CD4-positive, alpha-beta T cell treated with Interleukin-15 for 1 hour (primary cell): ENCODE measurements at regions not wholly inside any gene's neighbourhood (a gene's known extent, or its start where the extent isn't known, plus 50 kb on each side); places are given as distances from the start of the nearest gene placed in this dataset.
"Not testable (repeated sequence)": the region's sequence is repeated elsewhere in the genome, so short reads cannot be mapped to it uniquely, and the experiment has no call there.

Source experiments
- DNase-seq: peaks from one replicate; pipeline ENCODE4 v3.0.0-alpha.2; 2020

DNA sequence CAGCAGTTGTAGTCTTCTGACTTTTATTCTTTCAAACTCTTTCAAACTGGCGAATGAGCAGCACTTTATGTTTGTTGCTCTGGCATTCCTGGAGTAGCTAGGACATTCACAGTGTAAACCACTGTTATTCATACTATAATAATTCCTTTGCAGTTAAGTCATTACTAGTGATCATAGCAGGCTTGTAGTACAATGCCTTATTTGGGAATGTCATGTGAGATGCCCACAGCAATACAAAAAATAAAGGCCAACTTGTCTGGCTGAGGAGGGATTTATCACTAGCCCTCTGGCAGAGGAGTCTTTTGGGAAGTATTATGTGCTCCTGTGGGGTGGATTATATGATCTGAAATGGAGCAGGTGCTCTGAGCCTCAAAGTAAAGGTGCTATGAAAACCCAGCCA, 197.2 kb downstream of the VGLL3 start:
- DNase-seq: no peak

DNA sequence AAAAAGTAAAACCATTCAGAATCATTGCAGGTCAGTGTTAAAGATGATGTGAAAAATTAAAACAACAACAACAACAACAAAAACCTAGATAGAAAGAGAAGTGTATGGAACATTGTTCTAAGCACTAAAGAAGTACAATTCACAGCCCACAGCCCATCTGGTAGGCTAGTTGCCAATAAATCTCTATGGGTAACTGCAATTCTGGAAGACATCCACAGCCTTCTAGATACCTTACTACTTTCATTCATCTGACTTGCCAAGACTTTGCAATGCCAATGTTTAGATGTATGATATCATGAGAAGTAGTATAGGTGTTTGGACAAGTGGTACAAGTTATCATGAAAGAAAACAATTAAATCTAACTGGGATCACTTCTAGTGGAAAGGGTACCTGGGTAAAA, 198.6 kb downstream of the VGLL3 start:
- no peak for DNase-seq

DNA sequence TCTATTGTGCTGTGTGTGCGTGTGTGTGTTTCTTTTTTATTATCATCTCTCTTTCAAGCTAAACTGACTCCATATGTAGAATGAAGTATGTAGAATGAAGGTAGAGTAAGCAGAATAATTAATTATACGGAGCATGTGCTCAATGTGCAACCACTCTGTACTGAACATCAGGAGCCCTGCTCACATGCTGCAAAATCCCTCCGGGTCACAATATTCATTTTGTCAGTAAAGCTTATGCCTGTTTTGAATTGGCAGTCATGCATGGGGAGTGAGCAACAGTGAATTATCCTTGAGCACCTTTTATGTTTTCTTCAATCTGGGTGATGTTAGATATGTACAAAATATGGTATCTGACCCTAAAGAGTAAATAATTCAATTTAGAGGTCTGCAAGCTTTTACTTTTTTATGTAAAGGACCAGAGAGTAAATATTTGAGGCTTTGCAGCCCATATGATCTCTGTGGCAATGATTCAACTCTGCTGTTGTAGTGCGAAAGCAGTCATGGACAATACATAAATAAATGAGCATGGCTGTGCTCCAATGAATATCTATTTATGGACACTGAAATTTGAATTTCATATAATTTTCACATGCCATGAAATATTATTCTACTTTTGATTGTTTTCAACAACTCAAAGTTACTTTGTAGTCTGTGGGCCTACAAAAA, 199.9 kb downstream of the VGLL3 start:
- no peak for DNase-seq

DNA sequence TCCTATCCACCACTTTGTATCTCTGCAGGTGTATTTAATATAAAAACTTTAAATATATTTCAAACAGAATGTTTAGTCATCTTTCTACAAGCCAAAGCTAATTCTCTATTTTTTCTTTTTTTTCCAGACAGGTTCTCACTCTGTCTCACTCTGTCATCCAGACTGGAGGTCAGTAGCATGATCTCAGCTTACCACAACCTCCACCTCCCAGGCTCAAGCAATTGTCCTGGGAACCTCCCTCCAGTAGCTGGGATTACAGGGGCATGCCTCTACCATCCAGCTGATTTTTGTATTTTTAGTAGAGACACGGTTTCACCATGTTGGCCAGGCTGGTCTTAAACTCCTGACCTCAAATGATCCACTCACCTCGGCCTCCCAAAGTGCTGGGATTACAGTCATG, 202.6 kb downstream of the VGLL3 start:
- DNase-seq: no peak

DNA sequence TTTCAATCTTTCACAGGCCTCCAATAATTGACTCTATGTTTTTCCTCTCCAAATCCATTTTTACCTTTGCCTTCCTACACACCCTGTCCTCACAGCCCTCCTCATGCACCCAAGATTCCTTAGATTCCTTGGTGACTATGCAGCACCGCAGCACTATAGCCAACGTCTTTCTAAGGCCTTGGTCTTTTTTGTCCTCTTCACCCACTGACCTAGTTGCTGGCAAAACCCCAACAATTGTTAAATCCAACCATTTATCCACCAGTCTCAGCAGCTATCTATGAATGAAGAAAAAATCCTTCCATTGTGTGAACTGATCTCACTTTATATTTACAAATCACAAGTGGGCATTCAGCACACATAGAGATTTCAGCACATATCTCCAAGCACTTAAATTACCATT, 203.9 kb downstream of the VGLL3 start:
- no peak for DNase-seq

DNA sequence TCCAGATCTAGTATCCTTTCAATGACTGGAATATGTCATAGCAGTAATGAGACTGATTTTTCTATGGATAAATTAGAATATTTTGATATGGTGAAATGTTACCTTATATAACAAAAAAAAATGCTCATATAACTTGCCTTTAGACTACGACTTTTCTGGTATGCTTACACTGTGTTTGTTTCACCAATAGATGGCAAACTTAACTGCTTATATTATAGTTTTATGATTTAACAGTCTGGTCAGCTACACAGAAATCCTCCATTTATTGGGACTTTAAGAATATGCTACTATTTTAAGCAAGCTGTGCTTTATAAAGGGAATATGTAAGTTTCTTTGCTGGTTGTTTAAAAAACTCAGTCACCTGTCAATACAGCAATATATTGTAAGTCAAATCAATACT, 205.6 kb downstream of the VGLL3 start:
- no peak for DNase-seq

DNA sequence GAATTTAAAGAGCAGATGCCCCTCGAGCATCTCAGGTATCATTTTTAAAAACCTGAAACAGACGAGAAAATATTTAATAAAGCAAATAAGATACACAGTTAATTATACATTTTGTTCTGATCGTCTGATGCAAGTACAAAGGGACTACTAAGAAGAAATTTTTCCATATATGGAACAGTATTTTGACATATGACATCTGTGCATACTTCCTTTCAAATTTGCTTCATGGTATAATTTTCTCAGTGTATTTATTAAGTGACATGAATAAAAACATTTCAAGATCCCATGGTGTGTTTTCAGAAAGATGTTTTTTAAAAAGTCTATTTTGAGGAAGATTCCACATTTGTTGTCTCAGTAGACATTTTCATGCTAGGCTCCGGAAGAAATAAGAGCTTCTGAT, 208.1 kb downstream of the VGLL3 start:
- DNase-seq: no peak

DNA sequence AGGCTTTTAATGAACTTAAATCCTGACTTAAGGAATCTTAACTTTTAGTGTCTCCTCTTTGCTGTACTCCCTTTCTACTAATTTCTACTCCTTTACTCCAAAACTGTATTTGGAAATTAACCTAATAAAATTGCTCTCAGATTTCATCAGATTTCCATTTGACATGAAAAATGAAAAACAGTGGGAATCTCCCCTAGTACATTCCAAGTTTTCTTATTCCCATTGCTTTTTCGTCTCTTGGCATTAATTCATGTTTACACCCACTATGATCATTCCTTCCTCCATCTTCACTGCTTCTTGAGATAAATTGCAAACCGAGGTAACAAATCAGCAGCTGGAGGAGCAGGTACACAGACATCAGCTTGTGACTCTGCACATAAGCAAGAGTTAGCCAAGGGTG, 208.7 kb downstream of the VGLL3 start:
- DNase-seq: no peak

DNA sequence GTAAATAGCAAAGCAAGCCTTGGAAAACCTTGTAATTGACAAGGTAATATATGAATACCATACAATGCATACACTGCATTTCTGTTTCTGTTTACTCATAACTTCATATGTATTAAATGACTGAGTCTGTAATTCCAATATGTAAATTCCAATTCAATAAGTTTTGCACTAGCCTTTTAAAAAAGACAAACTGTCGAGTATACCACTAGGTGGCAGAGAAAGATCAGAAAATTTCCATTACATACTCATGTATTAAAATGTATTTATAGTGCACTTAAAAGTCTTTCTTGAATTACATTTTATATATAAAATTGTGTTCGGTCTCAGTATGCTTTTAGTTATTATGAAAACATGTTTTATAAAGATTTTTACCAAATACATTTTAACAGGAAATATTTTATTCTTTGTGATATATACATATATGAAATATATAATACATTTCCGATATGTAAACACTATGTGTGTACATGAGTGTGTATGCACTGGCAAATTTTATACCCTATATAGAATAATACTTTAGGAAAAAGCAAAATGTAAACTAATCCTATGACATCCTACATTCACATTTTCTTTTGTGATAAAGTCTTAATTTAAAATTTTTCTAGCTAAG, 216.8 kb downstream of the VGLL3 start:
- no peak for DNase-seq

DNA sequence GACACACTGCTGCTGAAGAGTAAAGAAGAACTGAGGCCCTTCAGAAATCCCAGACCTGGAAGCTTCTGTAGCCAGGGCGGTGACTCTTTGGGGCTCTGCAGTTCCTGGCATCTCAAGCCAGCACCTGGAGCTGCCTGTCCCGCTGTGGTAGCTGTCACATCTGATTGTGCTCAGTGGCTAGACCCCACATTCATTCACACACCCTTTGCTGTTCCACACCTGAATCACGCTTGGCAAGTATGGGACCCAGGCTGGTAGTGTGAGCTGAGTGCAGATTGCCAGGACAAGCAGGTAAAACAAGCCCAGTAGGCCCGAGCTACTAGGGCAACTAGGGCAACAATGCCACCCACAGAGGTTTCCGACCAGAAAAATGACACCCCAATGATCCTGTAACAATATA, 218.2 kb downstream of the VGLL3 start:
- DNase-seq: no peak

DNA sequence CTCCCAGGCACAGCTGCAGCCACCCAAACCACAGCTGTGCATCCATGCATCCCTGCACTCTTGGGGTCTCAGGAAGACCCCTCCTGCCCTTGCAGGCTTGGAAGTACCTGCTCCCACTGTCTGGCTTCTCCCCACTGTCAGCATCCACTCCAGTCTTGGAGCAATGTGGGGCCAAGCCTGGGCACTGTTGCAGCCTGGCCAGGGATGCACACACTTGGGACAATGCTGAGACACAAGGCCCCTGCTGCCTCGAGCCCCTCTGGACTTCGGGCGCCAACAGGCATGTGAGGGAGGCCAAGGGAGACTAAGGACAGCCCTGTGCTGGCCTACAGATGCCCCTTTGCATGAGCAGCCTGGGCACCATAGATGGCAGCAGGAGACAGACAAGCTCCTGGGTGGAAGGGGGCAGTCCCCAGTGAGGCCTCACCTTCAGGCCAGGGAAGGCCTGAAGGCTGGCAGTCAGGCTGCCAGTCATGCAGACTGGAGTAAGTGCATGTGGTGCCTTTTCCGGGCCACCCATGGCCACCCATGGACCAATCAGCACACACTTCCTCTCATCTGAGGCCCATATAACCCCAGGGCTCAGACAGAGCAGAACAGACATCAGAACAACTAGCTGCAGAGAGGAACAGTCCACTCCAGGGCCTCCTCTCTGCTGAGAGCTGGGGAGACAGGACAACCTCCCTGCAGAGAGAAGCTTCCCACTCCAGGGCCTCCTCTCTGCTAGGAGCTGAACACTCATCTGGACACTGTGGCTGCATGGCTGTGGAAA, 219.0 kb downstream of the VGLL3 start:
- no peak for DNase-seq

DNA sequence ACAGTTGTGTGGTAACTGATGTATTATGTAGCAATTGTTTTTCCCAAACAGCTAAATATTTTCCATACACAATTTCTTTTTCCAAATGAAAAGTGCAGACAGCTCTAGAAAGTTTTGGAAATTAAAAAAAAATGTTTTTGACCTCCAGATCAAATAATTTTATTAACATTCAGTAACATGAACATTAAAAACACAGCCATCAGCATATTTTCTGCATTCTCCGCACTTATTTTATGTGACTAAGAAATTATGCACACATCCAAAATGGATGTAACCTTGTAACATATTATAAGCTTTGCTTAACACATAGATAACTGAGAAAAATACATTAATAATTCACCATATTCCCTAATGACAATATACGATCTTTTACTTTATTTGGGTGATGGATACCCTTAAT, 224.6 kb downstream of the VGLL3 start:
- no peak for DNase-seq

DNA sequence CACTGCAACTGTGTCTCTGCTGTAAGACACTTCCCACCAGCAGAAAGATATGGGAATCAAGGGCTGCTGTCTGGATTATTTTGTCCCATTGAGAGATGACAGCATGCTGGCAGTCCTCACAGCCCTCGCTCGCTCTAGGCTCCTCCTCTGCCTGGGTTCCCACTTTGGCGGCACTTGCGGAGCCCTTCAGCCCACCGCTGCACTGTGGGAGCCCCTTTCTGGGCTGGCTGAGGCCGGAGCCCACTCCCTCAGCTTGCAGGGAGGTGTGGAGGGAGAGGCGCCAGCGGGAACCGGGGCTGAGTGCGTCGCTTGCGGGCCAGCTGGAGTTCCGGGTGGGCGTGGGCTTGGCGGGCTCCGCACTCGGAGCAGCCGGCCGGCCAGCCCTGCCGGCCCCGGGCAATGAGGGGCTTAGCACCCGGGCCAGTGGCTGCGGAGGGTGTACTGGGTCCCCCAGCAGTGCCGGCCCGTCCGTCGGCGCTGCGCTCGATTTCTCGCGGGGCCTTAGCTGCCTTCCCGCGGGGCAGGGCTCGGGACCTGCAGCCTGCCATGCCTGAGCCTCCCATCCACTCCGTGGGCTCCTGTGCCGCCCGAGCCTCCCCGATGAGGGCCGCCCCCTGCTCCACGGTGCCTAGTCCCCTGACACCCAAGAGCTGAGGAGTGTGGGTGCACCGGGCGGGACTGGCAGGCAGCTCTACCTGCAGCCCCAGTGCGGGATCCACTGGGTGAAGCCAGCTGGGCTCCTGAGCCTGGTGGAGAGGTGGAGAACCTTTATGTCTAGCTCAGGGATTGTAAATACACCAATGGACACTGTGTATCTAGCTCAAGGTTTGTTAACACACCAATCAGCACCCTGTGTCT, 233.4 kb downstream of the VGLL3 start:
- not testable (repeated sequence) for DNase-seq

DNA sequence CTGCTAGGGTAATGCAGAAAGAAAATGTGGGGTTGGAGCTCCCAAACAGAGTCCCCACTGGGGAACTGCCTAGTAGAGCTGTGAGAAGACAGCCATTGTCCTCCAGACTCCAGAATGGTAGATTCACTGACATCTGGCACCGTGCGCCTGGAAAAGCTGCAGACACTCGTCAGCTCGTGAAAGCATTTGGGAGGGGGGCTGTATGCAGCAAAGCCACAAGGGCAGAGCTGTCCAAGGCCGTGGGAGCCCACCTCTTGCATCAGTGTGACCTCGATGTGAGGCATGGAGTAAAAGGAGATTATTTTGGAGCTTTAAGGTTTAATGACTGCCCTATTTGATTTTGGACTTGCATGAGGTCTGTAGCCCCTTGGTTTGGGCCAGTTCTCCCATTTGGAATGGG, 242.9 kb downstream of the VGLL3 start:
- DNase-seq: no peak

DNA sequence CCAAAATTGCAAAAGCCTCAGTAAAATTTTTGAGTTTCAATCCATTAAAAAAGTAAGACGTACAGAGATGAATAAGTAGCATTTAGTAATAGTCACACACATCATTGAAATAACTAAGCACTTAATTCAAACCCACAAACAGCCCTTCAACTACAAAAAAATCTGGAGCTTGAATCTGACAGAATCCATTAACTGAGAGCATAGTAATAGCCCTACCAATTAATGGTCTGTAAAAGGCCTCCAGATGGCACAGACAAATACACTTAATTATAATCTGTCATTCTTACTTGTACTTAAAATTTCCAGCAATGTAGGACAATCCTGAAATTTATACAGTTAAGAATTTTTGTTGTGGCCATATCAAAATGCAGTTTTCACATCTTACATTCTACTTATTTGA, 246.9 kb downstream of the VGLL3 start:
- no peak for DNase-seq

DNA sequence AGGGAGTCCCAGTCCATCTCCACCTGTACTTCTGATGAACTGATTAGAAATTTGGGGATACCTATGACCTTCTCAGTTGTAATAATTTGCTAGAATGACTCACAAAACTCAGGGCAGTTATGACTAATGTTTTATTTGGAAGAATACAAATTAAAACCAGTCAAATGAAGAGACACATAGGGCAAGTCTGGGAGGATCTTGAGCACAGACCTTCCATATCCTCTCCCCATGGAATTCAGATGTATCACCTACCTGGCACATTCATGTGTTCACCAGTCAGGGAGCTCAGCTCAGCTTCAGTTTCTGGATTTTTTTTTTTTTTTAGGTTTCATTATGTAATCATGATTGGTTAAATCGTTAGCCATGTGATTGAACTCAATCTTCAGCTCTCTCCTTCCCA, 247.7 kb downstream of the VGLL3 start:
- no peak for DNase-seq

DNA sequence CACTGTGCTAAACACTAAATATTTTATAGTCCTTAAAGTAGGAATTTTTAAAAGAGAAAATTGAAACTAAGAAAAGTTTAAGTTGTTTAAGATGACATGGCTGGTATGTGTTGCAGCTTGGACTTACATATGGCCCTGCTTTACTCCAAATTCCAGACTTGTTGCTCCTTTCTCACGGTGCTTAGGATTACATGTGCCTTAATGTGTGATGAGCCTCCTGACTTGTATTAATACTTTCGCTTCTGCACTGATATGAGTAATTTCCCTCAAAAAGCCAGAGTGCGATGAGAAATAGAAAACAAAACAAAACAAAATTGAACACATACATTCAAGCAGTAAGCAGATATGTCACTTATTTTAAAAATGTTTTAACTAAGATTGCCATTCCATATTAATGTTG, 250.2 kb downstream of the VGLL3 start:
- no peak for DNase-seq

DNA sequence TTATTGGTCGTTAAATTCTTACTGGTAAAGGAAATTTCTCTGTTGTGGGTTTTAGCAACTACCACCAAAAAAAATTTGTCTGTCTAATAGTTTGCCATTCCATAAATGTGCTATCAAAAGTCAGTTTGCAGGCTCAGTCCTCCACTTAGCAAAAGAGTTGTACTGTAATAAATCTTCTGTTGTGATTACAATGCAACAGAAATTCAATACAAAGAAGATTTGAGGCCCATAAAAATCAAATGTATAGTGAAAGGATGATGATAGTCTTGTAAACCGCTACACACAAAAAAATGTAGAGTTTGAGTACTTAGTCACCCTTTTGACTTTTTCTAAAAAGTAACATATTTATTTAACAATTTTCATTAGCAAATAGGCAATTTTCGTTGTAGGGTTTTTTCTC, 251.7 kb downstream of the VGLL3 start:
- no peak for DNase-seq

DNA sequence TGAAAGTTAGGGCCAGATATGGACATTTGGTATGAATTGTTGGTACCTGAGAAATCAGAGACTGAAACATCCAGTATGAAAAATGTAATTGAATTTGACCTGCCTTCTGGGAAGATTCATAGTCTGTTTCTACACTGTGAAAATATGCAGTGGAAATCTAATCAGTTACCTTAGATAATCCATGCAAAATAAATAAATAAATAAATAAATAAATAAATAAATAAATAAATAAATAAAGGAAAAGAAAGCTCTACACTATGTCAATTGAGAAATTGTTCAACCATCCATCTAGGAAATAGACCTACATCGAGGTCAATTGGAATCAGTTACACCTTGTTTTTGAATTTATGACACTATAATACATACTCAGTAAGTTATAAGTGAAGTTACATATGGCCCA, 252.3 kb downstream of the VGLL3 start:
- no peak for DNase-seq

DNA sequence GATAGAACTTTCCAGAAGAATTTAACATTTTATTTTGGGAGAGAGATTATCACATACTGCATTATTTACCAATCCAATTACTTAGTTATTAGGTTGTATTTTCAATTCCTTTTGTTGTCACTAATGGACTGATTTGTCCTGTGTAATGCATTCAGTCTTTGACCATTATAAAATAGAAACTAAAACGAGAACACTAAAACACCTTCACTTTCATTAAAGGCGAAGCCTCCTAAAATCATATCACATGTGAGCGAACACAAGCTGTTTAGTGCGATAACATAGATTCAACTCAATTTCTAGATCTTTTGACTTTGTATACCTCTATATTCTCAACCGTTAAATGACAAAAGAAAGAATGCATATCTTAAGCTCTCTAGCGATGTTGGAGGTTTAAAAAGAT, 253.4 kb downstream of the VGLL3 start:
- DNase-seq: no peak

DNA sequence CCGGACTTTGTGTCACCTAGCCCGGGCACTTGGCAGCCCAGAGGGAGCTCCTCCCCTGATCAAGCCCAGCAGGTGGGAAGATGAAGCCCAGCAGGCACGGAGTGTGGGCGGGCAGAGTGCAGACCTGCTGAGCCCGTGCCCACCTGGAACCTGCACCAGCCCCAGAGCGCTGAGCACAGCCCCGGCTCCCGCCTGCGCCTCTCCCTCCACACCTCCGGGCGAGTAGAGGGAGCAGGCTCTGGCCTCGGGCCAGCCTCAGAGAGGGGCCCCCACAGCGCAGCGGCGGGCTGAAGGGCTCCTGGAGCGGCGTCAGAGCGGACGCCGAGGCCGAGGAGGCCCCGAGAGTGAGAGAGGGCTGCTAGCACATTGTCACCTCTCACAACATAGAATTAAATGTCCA, 257.7 kb downstream of the VGLL3 start:
- no peak for DNase-seq

DNA sequence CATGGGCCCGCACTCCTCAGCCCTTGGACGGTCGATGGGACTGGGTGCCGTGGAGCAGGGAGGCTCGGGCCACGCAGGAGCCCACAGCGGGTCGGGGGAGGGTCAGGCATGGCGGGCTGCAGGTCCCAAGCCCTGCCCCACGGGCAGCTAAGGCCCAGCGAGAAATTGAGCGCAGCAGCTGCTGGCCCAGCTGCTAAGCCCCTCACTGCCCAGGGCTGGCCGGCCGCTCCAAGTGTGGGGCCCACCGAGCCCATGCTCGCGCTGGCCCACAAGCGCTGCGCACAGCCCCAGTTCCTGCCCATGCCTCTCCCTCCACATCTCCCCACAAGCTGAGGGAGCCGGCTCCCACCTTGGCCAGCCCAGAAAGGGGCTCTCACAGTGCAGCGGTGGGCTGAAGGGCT, 259.4 kb downstream of the VGLL3 start:
- no peak for DNase-seq

DNA sequence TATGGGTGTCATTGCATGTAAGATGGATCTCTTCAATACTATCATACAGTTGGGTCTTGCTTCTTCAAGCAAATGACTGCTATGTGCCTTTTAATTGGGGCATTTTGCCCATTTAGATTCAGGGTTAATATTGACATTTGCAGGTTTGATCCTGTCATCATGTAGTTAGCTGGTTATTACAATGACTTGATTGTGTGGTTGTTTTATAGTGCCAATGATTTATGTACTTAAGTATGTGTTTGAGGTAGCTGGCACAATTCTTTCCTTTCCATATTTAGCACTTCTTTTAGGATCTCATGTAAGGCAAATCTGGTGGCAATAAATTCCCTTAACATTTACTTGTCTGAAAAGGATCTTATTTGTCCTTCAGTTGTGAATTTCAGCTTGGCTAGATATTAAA, 267.5 kb downstream of the VGLL3 start:
- DNase-seq: no peak

DNA sequence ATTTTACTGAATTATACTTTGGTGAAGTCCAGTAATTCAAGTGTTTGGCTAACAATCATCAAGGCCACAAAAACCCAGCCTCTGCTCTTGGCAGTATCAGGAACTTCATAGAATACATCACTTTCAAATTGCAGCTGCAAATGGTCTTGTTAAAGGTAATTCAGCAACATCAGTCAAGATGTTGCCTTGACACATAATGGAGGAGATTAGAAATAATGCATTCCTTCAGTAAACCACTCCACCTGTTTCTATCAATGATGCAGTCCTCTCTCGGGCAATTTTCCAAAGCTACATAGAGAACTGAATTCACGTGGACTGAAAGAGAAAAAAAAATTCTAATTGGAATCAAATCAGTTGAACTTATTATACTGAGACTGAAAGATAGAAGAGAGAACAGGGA, 279.3 kb downstream of the VGLL3 start:
- DNase-seq: no peak
